ENCODE measurements at regions not wholly inside any gene's neighbourhood (a gene's known extent, or its start where the extent isn't known, plus 50 kb on each side); places are given as distances from the start of the nearest gene placed in this dataset.

DNA sequence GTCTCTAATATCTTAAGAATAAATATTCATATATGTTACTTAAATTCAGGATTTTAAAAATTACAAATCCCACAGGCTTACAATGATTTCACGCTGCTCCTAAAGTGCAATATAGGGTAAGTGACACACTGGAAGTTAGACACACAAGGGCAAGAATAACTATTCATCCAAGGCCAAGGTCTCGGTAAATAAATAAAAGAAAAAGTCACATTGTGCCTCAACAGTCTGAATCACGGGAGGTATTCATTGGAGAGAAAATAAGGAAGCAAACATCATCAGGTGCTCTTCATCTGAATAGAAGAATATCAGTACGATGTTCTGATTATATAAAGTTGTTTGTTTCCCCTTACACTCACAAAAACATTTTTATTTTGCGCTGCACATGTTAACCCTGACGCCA lies 820.2 kb downstream of the TRIB2 start:
- no peak for DNase-seq (ENCODE audit: low read depth in 2 of 2)

DNA sequence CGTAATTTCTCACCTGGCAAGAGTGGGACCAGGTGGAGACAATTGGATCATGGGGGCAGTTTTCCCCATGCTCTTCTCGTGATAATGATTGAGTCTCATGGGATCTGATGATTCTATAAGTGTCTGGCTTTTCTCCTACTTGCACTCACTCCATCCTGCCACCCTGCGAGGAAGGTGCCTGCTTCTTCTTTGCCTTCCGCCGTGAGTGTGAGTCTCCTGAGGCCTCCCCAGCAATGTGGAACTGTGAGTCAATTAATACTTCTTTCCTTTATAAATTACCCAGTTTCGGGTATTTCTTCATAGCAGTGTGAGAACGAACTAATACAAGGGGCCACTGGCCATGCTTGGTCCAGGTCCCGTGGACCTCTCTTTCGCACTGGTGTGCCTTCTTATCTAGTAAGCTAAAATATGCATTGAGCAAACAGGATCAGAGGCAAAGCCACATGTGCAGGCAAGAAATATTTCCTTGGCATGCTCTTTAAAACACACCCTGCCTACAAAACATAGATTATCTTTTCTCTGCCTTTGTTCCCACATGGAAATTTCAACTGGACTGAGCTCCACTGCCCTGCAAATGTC lies 821.1 kb downstream of the TRIB2 start:
- DNase-seq (ENCODE audit: low read depth in 2 of 2): no peak

DNA sequence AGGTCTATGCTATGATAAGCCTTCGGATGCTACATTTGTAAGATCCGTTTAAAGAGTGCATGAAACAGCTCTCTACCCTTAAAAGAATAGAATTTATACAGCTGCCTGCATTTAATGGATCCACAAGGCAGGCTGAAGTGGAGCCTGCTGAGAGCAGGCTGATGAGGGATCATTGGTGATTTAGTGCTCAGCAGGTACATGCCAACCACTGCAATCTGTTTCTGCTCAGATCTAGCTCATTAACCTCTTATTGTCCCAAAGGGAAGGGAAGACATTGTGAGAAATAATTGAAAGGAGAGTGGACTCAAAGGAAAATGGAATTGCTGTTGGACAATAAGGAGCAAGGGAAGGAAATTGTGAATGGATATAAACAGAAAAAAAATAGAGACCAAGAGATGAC lies 822.6 kb downstream of the TRIB2 start:
- no peak for DNase-seq (ENCODE audit: low read depth in 2 of 2)

DNA sequence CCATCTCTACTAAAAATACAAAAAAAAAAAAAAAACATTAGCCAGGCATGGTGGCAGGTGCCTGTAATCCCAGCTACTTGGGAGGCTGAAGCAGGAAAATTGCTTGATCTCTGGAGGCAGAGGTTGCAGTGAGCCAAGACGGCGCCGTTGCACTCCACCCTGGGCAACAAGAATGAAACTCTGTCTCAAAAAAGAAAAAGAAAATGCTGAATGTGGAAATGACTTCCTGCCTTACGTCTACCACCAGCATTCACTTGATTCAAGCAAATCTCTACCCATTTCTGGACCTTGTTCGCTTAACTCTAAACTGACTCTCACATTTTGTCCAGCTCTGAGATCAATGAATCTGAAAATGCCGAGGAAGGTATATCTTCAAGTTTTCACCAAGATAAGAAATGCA lies 825.3 kb downstream of the TRIB2 start:
- no peak for DNase-seq (ENCODE audit: low read depth in 2 of 2)

DNA sequence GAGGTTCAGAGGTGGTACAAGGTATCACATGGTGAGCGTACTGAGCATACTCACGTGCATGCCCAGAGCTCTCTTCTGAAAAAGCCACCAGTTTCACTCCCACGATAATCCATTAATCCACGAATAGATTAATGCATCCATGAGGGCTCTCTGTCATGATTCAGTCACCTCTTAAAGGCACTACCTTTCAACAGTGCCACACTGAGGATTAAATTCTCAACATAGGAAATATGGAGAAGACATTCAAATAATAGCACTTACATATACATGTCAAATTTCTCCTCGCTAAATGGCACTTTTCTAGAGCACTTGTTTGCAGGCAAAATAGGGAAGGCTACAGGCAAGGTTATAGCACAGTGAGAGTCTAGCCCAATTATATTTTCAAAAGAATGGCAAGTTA lies 825.9 kb downstream of the TRIB2 start:
- DNase-seq (ENCODE audit: low read depth in 2 of 2): no peak

DNA sequence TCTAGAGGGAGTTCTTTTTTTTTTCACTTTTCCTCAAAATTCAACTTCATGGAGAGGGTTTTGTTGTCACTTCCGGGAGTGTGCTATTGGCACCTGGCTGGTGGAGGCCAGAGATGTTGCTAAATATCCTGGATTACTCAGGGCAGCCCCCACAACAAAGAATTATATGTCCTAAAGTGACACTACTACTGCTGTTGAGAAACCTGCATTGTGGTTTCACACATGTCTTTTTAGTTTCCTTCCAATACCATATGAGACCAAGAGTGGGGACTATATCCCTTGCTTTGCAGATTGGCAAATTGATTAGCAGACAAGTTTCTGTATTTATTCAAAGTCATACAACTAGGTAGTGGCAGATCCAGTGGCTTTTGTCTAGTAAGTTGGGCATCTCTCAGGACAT lies 826.8 kb downstream of the TRIB2 start:
- DNase-seq (ENCODE audit: low read depth in 2 of 2): no peak

DNA sequence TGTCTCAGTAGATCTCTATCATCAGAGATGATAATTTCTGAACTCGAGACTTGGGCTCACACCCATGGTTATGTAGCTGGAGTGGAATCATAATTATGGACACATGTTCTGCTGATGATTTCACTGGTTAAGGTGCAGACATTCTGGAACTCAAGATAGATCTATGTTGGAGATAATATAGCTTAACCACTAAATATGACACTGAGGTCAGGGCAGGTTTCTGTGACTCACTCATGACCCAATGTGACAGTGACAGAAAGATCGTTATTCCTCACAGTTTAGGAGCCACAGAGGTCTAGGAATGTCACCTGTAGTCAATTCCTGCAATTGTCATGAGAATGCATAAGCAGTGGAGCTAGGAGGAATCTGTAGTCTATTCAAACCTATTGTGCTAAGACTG lies 828.6 kb downstream of the TRIB2 start:
- no peak for DNase-seq (ENCODE audit: low read depth in 2 of 2)

DNA sequence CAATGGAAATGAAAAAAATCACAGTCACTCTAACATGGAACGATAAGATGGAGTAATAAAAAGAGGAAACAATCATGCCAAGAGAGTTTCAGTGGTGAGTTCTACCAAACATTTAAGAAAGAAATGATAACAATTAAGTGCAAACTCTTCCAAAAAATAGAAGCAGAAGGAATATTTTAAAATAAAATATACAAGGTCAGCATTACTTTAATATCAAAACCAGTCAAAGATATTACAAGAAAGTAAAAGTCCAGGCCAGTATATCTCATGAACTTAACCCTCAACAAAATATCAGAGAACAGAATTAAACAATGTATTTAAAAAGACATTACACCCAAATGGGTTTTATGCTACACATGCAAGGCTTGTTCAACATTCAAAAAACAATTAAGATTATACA lies 829.4 kb downstream of the TRIB2 start:
- DNase-seq (ENCODE audit: low read depth in 2 of 2): no peak

DNA sequence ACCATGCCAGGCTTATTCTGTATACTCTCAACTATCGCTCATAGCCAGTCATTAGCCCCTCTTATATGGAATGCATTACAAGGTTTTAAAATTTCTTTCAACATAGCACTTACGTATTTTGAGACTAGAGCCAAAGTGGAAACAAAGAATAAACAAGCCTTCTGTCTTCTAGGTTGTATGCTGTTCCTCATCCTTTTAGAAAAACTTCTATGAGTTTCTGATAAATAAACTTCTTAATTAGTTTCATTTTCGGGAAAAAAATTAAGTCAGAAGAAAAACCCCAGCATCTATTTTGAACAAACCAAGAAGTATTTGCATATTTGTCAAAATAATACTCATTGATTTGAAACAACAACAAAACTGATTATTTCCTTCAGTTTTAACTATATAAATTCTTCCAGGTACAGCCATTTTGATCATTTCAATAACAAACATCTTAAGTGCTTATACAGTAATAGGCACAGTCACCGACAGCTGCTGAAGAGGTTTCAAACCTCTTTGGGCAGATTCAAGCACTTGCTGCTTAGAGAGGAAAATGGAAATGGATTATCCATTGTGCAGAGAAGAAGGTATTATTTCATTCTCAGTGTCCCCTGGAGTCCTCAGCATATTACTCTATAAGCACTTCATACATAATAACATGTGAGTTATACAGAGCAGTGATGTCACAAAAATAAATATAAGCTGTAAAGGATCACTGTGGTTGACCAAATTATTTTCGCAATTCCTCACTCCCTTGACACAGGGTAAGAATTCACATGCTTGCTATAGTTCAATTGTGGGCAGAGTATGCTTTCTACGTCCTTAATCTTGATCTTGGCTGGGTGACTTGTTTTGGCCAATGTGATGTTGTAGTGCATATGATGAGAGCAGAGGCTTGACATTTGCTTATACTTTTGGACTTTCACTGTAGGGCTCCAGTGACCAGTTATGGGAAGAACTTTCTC lies 833.8 kb downstream of the TRIB2 start:
- no peak for DNase-seq (ENCODE audit: low read depth in 2 of 2)

DNA sequence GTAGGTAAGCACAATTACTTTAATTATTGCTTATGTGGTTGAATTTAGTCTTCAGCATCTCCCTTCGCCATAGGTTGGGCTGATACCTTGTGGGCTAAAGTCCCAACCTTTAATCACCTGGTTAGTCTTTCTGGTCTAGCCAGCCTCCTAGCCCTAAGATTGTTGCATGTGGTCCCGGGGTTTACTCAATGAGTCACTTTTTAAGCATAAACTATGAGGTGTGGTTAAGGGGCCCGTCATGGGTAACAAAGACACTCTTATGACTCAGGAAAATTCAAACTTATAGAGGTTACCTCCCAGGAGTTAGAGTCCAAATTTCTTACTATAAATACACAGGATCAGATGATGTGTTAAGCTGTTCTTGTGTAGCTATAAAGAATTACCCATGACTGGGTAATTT lies 841.6 kb downstream of the TRIB2 start:
- DNase-seq (ENCODE audit: low read depth in 2 of 2): no peak

DNA sequence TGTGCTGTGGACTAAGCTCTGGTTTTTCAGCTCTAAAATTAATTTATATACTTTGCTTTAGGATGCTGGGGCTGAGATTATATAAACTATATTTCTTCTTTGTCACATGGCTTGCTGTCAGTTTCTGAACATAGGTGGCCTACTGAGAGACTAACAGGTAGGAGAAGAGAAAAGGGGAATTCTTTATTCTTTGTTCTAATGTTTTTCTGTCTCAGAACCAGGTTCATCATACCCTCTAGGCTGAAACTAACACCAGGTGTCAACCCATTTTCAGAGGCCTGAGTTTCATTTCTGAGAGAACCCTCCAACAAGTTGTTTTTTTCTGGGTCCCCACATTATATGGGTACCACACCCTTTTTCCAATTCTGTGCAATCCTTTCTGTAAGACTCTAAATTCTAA lies 843.6 kb downstream of the TRIB2 start:
- DNase-seq (ENCODE audit: low read depth in 2 of 2): no peak

DNA sequence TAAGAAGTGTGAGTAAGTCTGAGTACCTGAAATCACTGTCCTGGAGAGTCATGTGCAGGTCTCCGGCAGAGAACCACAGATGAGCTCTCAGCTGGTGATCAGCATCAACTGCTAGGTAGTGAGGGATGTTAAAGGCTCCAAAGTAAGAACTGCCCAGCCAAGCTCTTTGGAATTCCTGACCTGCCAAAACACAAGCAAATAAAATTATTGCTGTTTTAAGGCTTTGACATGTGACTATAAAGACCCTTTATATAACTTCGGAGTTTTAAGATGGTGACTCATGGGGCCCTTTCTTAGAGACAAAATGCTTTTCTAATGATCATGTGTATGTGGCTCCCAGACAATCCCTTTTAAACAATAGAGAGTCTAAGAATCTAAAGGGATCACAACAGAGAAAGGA lies 855.7 kb downstream of the TRIB2 start:
- DNase-seq (ENCODE audit: low read depth in 2 of 2): no peak

DNA sequence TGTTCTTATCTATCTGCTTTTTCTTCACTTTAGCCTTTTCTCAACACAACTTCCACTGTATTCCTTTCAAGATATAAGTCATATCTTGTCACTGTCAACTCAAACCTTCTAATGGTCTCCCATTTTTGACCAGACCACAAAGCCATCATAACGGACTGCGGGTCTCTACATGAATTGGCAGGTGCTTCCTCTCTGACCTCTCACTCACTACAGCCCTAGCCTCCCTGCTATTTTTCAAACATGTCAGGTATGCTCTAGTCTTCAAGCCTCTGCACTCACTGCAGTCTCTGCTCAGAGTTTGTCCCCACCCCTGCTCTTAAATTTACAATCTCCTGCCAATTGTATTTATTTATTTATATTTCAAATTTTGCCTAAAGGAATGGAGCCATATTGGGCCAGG lies 858.1 kb downstream of the TRIB2 start:
- DNase-seq (ENCODE audit: low read depth in 2 of 2): no peak

DNA sequence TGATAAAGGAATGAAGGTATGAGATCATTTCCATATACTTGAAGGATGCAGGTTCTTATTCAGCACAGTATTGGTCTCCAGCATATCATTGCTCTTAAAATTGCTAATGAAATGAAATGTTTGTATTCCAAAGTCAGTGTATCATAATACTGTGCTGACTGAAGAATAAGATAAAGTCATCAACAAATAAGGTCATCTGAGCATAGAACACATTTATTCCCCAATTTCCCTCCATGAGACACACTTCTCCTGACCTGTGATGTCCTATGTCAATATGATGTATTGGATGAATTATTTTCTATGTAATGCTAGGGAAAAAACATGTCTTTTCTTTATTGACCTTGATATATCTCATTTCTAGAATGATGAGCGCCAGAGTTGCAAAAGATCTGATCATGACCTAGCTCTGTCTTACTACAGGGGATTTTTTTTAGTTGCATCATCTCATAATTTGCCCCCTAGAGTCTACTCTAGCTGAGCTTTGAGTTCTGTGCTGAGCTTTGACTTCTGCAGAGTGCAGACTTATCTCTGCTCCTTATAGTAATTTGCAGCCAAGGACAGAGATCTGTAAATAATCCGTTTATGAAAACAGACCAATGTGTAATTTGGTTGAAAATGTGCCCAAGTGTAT lies 859.8 kb downstream of the TRIB2 start:
- DNase-seq (ENCODE audit: low read depth in 2 of 2): no peak

DNA sequence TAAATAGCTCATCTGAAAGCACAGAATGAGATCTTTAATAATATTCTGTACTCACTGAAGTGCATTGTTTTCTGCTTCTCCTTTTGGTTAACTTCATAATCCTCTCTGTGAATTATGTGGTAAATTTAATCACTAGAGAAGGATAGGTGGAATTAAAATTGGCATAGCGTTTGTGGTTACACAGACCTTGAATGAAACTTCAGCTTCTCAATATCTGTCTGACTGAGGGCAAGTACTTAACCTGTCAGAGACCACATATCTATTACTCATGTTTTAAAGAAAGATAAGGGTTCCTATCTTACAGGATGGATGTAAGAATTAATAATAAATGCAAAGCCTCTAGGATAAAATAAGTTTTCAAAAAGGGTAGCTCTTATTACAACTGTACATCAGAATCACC lies 861.8 kb downstream of the TRIB2 start:
- DNase-seq (ENCODE audit: low read depth in 2 of 2): no peak

DNA sequence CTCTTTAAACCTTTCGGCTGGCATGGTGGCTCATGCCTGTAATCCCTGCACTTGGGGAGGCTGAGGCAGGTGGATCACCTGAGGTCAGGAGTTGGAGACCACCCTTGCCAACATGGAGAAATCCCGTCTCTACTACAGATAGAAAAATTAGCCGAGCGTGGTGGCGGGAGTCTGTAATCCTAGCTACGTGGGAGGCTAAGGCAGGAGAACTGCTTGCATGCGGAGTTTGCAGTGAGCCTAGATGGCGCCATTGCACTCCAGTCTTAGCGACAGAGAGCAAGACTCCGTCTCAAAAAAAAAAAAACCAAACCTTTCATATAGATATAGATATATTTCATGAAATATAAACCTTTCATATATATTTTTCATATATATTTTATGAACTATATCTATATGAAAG lies 864.7 kb downstream of the TRIB2 start:
- DNase-seq (ENCODE audit: low read depth in 2 of 2): no peak

DNA sequence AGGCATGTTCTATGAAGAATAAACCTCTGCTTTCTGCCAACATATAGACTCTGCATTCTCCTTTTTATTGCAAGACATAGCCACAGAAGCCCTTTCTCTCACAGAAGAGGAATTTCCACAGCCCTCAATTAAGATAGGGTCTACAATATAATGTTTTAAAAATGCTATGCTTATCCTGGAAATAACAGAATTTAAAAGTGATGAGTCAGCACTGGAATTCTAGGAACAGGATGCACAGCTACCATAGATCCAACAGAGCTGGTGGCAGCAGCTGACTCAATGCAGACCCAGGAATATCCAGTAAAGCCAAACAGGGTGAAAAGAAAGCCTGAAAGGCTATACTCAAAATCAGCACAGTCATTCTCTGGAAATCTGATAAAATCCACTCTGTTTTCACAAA lies 866.9 kb downstream of the TRIB2 start:
- no peak for DNase-seq (ENCODE audit: low read depth in 2 of 2)

DNA sequence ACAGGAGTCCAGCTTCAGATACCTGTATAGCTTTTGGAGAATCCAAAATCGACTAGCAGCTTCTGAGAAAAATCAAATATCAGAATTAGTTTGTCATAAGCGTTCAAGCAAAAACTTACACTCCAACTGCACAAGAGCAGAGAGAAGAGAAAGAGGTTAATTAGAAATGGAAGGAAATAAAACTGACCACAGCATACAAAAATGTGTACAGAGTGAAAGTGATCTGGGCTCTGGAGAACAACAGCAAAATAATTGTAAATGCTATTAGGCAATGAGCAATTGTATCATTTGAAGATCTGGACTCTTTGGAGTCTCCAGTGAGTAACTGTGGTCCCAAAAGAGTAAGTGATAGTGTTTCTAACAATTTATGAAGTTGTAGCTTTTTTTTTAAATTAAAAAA lies 867.3 kb downstream of the TRIB2 start:
- DNase-seq (ENCODE audit: low read depth in 2 of 2): no peak

DNA sequence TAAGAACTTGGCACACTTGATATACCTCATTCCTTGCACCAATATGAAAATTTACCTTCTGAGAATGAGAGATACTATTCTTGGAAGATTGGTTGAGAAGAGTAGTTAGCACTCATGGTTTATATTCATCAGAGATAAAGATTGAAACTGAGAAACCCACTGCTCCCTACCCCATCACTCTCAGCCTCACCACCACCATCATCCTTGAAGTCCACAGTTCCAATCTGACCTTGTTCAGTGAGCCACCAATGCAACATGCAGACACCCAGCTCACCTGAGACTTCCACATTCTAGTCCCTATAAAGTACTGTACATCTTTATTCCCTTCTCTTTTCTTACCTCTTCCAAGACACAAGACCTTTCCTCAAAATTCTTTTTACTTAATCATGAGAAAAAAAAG lies 869.0 kb downstream of the TRIB2 start:
- no peak for DNase-seq (ENCODE audit: low read depth in 2 of 2)

DNA sequence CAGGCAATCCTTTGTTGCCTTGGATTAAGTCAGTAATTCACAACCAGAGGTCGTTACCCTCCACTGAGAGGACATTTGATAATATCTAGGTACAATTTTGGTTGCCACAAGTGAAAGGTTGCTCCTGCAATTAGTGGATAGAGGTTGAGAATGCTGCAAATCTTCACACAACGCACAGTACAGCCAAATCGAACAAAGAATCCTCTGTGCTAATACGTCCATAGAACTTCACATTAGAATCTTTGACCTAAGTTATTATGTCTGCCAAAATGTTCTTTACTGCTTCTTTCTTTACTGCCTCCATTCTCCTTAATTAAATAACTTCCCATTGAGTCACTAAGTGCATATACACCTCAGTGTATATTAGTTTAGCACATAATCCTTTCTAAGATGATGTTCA lies 879.5 kb downstream of the TRIB2 start:
- no peak for DNase-seq (ENCODE audit: low read depth in 2 of 2)

DNA sequence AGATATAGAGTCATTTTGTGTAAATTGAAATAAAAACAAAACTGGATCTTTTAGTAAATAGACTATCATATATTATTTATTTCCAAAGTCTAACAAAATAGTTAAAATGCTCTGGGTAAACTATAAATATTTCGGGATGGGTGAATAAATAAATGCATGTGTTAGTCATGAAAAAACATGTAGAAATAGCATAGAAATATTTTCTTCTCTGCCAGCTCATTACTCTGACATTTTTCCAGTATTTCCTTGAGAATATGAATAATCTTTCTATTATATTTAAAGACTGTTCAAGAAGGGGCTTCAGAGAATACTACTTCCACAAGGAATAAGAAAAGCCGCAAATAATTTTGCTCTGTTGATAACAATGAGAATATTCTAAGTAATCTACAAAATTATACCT lies 880.4 kb downstream of the TRIB2 start:
- DNase-seq (ENCODE audit: low read depth in 2 of 2): no peak

DNA sequence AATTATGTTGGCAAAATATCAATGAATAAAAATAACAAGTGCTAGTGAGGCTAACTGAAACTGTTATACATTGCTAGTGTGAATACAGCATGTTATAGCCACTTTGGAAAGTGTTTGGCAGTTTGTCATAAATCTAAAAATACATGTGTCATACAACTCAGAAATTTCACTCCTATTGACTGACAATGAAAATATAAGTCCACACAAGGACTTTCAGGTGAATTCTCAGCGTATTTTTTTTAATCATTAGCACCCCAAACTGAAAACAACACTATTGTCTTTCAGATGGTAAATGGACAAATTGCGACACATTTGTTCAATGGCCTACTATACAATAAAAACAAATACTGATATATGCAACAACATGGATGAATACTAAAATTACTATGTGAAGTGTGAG lies 884.8 kb downstream of the TRIB2 start:
- DNase-seq (ENCODE audit: low read depth in 2 of 2): no peak

Data from activated CD8-positive, alpha-beta memory T cell treated with anti-CD3 and anti-CD28 coated beads for 4 hours (primary cell).